Superior temporal gyrus (tissue), 1 donor: ENCODE measurements at regions not wholly inside any gene's neighbourhood (a gene's known extent, or its start where the extent isn't known, plus 50 kb on each side); places are given as distances from the start of the nearest gene placed in this dataset.

Experiments
- DNase-seq: peaks from one replicate; pipeline ENCODE4 v3.0.0-alpha.2; 2016; ENCODE audit errors: extremely low spot score

- DNase-seq: peak; percentile 55
Observed at GRCh38 chr18:24530630-24531111, 70.2 kb downstream of the HRH4 start.

GRCh38 chr18:24534271-24534670 lies 73.8 kb downstream of the HRH4 start:
- DNase-seq: no peak

- no peak for DNase-seq
Observed at GRCh38 chr18:24534737-24535136, 74.3 kb downstream of the HRH4 start.

GRCh38 chr18:24535527-24536295 lies 75.3 kb downstream of the HRH4 start:
- no peak for DNase-seq

GRCh38 chr18:24536326-24536725 lies 75.9 kb downstream of the HRH4 start:
- peak; percentile 56 for DNase-seq

GRCh38 chr18:24536834-24537233 lies 76.4 kb downstream of the HRH4 start:
- no peak for DNase-seq

GRCh38 chr18:24538414-24539264 lies 78.2 kb downstream of the HRH4 start:
- DNase-seq: no peak

GRCh38 chr18:24539866-24540617 lies 79.6 kb downstream of the HRH4 start:
- DNase-seq: peak; percentile 61

GRCh38 chr18:24540896-24541295 lies 80.5 kb downstream of the HRH4 start:
- no peak for DNase-seq

GRCh38 chr18:24543086-24543794 lies 82.8 kb downstream of the HRH4 start:
- no peak for DNase-seq

- peak; percentile 68 for DNase-seq
Observed at GRCh38 chr18:24543795-24544498, 83.5 kb downstream of the HRH4 start.

- DNase-seq: no peak
Observed at GRCh38 chr18:24544949-24545348, 84.5 kb downstream of the HRH4 start.

GRCh38 chr18:24545651-24546050 lies 85.2 kb downstream of the HRH4 start:
- DNase-seq: no peak

GRCh38 chr18:24546307-24546706 lies 85.9 kb downstream of the HRH4 start:
- no peak for DNase-seq

- no peak for DNase-seq
Observed at GRCh38 chr18:24548583-24548982, 88.1 kb downstream of the HRH4 start.

- DNase-seq: no peak
Observed at GRCh38 chr18:24552218-24552617, 91.8 kb downstream of the HRH4 start.

- DNase-seq: no peak
Observed at GRCh38 chr18:24553571-24554285, 93.3 kb downstream of the HRH4 start.

GRCh38 chr18:24558403-24558802 lies 98.0 kb downstream of the HRH4 start:
- DNase-seq: no peak

- no peak for DNase-seq
Observed at GRCh38 chr18:24559526-24559925, 99.1 kb downstream of the HRH4 start.

- no peak for DNase-seq
Observed at GRCh38 chr18:24560511-24560981, 100.1 kb downstream of the HRH4 start.
